ENCODE measurements at regions not wholly inside any gene's neighbourhood (a gene's known extent, or its start where the extent isn't known, plus 50 kb on each side); places are given as distances from the start of the nearest gene placed in this dataset.

- H3K27me3 ChIP-seq (replicated peaks; ENCODE audit: control insufficient read depth, insufficient read depth, low read length): no peaks in the 10 kb centered on the region
- peak; percentile 30 for DNase-seq (ENCODE audit: low read depth)
- no peak overlapping the region for H3K4me3 ChIP-seq (ENCODE audit: low read length)
These were observed 88.1 kb upstream of the C1orf21 start for GRCh38 chr1:184298440-184299405.

GRCh38 chr1:184299406-184299790 lies 87.4 kb upstream of the C1orf21 start:
- Histone ChIP-seq H3K27me3 (replicated peaks; ENCODE audit: control insufficient read depth, insufficient read depth, low read length) (no peaks in the 10 kb centered on the region), H3K36me3 (ENCODE audit: control insufficient read depth, insufficient read depth, low read length, severe bottlenecking) (no peaks in the 10 kb centered on the region), H3K4me1 (ENCODE audit: control insufficient read depth, insufficient read depth, low read length) (peaks cover 33% of the 10 kb centered on the region), H3K9ac (ENCODE audit: low read length) (no peak overlapping the region), H3K4me3 (ENCODE audit: low read length) (no peak overlapping the region), H3K9me3 (ENCODE audit: control insufficient read depth, low read length) (peaks cover 7% of the 10 kb centered on the region)
- peak; percentile 69 for DNase-seq (ENCODE audit: low read depth)

More at GRCh38 chr1:184298440-184299405, 88.1 kb upstream of the C1orf21 start:
- peaks cover 33% of the 10 kb centered on the region for H3K4me1 ChIP-seq (ENCODE audit: control insufficient read depth, insufficient read depth, low read length)
- no peak overlapping the region for H3K9ac ChIP-seq (ENCODE audit: low read length)
- no peaks in the 10 kb centered on the region for H3K36me3 ChIP-seq (ENCODE audit: control insufficient read depth, insufficient read depth, low read length, severe bottlenecking)
- H3K9me3 ChIP-seq (ENCODE audit: control insufficient read depth, low read length): peaks cover 5% of the 10 kb centered on the region

- no peak for DNase-seq (ENCODE audit: low read depth)
- peaks cover 7% of the 10 kb centered on the region for H3K9me3 ChIP-seq (ENCODE audit: control insufficient read depth, low read length)
- no peaks in the 10 kb centered on the region for H3K36me3 ChIP-seq (ENCODE audit: control insufficient read depth, insufficient read depth, low read length, severe bottlenecking)
- H3K9ac ChIP-seq (ENCODE audit: low read length): no peak overlapping the region
- peaks cover 33% of the 10 kb centered on the region for H3K4me1 ChIP-seq (ENCODE audit: control insufficient read depth, insufficient read depth, low read length)
- H3K27me3 ChIP-seq (replicated peaks; ENCODE audit: control insufficient read depth, insufficient read depth, low read length): no peaks in the 10 kb centered on the region
- H3K4me3 ChIP-seq (ENCODE audit: low read length): no peak overlapping the region
These were observed 87.0 kb upstream of the C1orf21 start for GRCh38 chr1:184299796-184300195.

- Histone ChIP-seq H3K27me3 (replicated peaks; ENCODE audit: control insufficient read depth, insufficient read depth, low read length) (no peaks in the 10 kb centered on the region), H3K9ac (ENCODE audit: low read length) (no peak overlapping the region), H3K9me3 (ENCODE audit: control insufficient read depth, low read length) (peaks cover 7% of the 10 kb centered on the region), H3K4me3 (ENCODE audit: low read length) (no peak overlapping the region), H3K36me3 (ENCODE audit: control insufficient read depth, insufficient read depth, low read length, severe bottlenecking) (no peaks in the 10 kb centered on the region), H3K4me1 (ENCODE audit: control insufficient read depth, insufficient read depth, low read length) (peaks cover 33% of the 10 kb centered on the region)
- peak; percentile 43 for DNase-seq (ENCODE audit: low read depth)
These were observed 86.4 kb upstream of the C1orf21 start for GRCh38 chr1:184300446-184300845.

GRCh38 chr1:184301227-184301626 lies 85.6 kb upstream of the C1orf21 start:
- Histone ChIP-seq H3K9ac (ENCODE audit: low read length) (no peak overlapping the region), H3K4me1 (ENCODE audit: control insufficient read depth, insufficient read depth, low read length) (peaks cover 30% of the 10 kb centered on the region), H3K4me3 (ENCODE audit: low read length) (no peak overlapping the region), H3K9me3 (ENCODE audit: control insufficient read depth, low read length) (peaks cover 7% of the 10 kb centered on the region), H3K36me3 (ENCODE audit: control insufficient read depth, insufficient read depth, low read length, severe bottlenecking) (no peaks in the 10 kb centered on the region), H3K27me3 (replicated peaks; ENCODE audit: control insufficient read depth, insufficient read depth, low read length) (no peaks in the 10 kb centered on the region)
- DNase-seq (ENCODE audit: low read depth): no peak

- no peak overlapping the region for H3K9ac ChIP-seq (ENCODE audit: low read length)
- no peaks in the 10 kb centered on the region for H3K36me3 ChIP-seq (ENCODE audit: control insufficient read depth, insufficient read depth, low read length, severe bottlenecking)
- no peak overlapping the region for H3K4me3 ChIP-seq (ENCODE audit: low read length)
- H3K27me3 ChIP-seq (replicated peaks; ENCODE audit: control insufficient read depth, insufficient read depth, low read length): no peaks in the 10 kb centered on the region
- peaks cover 5% of the 10 kb centered on the region for H3K9me3 ChIP-seq (ENCODE audit: control insufficient read depth, low read length)
- peaks cover 18% of the 10 kb centered on the region for H3K4me1 ChIP-seq (ENCODE audit: control insufficient read depth, insufficient read depth, low read length)
- DNase-seq (ENCODE audit: low read depth): no peak
These were observed 84.5 kb upstream of the C1orf21 start for GRCh38 chr1:184302346-184302745.

- Histone ChIP-seq H3K4me1 (ENCODE audit: control insufficient read depth, insufficient read depth, low read length) (peaks cover 18% of the 10 kb centered on the region), H3K9me3 (ENCODE audit: control insufficient read depth, low read length) (peaks cover 4% of the 10 kb centered on the region), H3K27me3 (replicated peaks; ENCODE audit: control insufficient read depth, insufficient read depth, low read length) (no peaks in the 10 kb centered on the region), H3K9ac (ENCODE audit: low read length) (no peak overlapping the region), H3K36me3 (ENCODE audit: control insufficient read depth, insufficient read depth, low read length, severe bottlenecking) (no peaks in the 10 kb centered on the region), H3K4me3 (ENCODE audit: low read length) (no peak overlapping the region)
- DNase-seq (ENCODE audit: low read depth): no peak
These were observed 76.5 kb upstream of the C1orf21 start for GRCh38 chr1:184310157-184310819.

GRCh38 chr1:184311580-184311979 lies 75.2 kb upstream of the C1orf21 start:
- no peak overlapping the region for H3K4me3 ChIP-seq (ENCODE audit: low read length)
- H3K4me1 ChIP-seq (ENCODE audit: control insufficient read depth, insufficient read depth, low read length): peaks cover 25% of the 10 kb centered on the region
- DNase-seq (ENCODE audit: low read depth): no peak

GRCh38 chr1:184315254-184315653 lies 71.6 kb upstream of the C1orf21 start:
- H3K4me3 ChIP-seq (ENCODE audit: low read length): peak overlapping the region; percentile 25
- peak; percentile 82 for DNase-seq (ENCODE audit: low read depth)
- H3K9me3 ChIP-seq (ENCODE audit: control insufficient read depth, low read length): no peaks in the 10 kb centered on the region
- peak overlapping the region; percentile 10 for H3K9ac ChIP-seq (ENCODE audit: low read length)
- H3K4me1 ChIP-seq (ENCODE audit: control insufficient read depth, insufficient read depth, low read length): peaks cover 28% of the 10 kb centered on the region
- no peaks in the 10 kb centered on the region for H3K36me3 ChIP-seq (ENCODE audit: control insufficient read depth, insufficient read depth, low read length, severe bottlenecking)
- H3K27me3 ChIP-seq (replicated peaks; ENCODE audit: control insufficient read depth, insufficient read depth, low read length): no peaks in the 10 kb centered on the region

More at GRCh38 chr1:184311580-184311979, 75.2 kb upstream of the C1orf21 start:
- Histone ChIP-seq H3K9me3 (ENCODE audit: control insufficient read depth, low read length) (peaks cover 4% of the 10 kb centered on the region), H3K9ac (ENCODE audit: low read length) (no peak overlapping the region), H3K27me3 (replicated peaks; ENCODE audit: control insufficient read depth, insufficient read depth, low read length) (no peaks in the 10 kb centered on the region), H3K36me3 (ENCODE audit: control insufficient read depth, insufficient read depth, low read length, severe bottlenecking) (no peaks in the 10 kb centered on the region)

- H3K27me3 ChIP-seq (replicated peaks; ENCODE audit: control insufficient read depth, insufficient read depth, low read length): no peaks in the 10 kb centered on the region
- H3K9ac ChIP-seq (ENCODE audit: low read length): no peak overlapping the region
- H3K4me3 ChIP-seq (ENCODE audit: low read length): no peak overlapping the region
- no peaks in the 10 kb centered on the region for H3K9me3 ChIP-seq (ENCODE audit: control insufficient read depth, low read length)
- no peak for DNase-seq (ENCODE audit: low read depth)
- peaks cover 14% of the 10 kb centered on the region for H3K4me1 ChIP-seq (ENCODE audit: control insufficient read depth, insufficient read depth, low read length)
- no peaks in the 10 kb centered on the region for H3K36me3 ChIP-seq (ENCODE audit: control insufficient read depth, insufficient read depth, low read length, severe bottlenecking)
These were observed 67.0 kb upstream of the C1orf21 start for GRCh38 chr1:184319879-184320278.

GRCh38 chr1:184322253-184322652 lies 64.6 kb upstream of the C1orf21 start:
- Histone ChIP-seq H3K4me3 (ENCODE audit: low read length) (no peak overlapping the region), H3K9me3 (ENCODE audit: control insufficient read depth, low read length) (no peaks in the 10 kb centered on the region), H3K4me1 (ENCODE audit: control insufficient read depth, insufficient read depth, low read length) (peaks cover 3% of the 10 kb centered on the region), H3K36me3 (ENCODE audit: control insufficient read depth, insufficient read depth, low read length, severe bottlenecking) (no peaks in the 10 kb centered on the region), H3K9ac (ENCODE audit: low read length) (no peak overlapping the region), H3K27me3 (replicated peaks; ENCODE audit: control insufficient read depth, insufficient read depth, low read length) (no peaks in the 10 kb centered on the region)
- DNase-seq (ENCODE audit: low read depth): no peak
